ENCODE measurements at regions not wholly inside any gene's neighbourhood (a gene's known extent, or its start where the extent isn't known, plus 50 kb on each side); places are given as distances from the start of the nearest gene placed in this dataset.
"Not testable (repeated sequence)": the region's sequence is repeated elsewhere in the genome, so short reads cannot be mapped to it uniquely, and the experiment has no call there.

GRCh38 chr21:14753466-14754258 is 207.5 kb upstream of the SAMSN1 start:
- no peak for DNase-seq

- DNase-seq = no peak
Measured at GRCh38 chr21:14753069-14753465, 207.0 kb upstream of the SAMSN1 start.

GRCh38 chr21:14752345-14752909 is 206.3 kb upstream of the SAMSN1 start:
- DNase-seq = no peak

- DNase-seq = no peak
Measured at GRCh38 chr21:14751602-14752344, 205.7 kb upstream of the SAMSN1 start.

- DNase-seq = no peak
Measured at GRCh38 chr21:14751011-14751410, 204.9 kb upstream of the SAMSN1 start.

GRCh38 chr21:14750041-14750440 is 203.9 kb upstream of the SAMSN1 start:
- no peak for DNase-seq

DNA sequence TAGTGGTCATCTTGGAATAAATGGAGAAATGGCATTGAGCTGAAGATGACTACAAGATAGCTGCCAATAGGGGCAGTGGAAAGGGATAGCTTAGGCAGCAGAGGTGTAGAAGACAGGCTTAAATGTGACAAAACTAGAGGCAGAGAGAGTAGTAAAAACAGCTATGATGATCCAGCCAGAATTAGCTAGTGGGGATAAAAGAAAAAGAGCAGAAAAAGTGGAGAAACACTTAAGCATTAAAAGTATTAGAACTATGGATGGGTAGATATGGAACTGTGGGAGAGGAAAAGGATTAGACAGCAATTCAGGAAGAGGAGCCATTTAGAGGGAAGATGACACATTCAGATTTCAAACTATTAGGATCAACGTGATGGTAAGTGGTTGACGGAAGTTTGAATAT is 202.5 kb upstream of the SAMSN1 start:
- no peak for DNase-seq

DNA sequence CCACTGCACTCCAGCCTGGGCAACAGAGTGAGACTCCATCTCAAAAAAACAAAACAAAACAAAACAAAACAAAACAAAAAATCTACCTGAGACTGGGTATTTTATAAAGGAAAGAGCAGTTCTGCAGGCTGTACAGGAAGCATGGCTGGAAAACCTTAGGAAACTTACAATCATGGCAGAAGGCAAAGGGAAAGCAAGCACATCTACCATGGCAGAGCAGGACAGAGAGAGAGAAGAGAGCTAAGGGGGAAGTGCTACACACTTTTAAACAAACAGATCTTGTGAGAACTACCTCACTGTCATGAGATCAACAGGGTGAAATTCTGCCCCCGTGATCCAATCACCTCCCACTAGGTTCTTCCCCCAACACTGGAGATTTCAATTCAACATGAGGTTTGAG is 198.3 kb upstream of the SAMSN1 start:
- no peak for DNase-seq

- no peak for DNase-seq
Measured at GRCh38 chr21:14742119-14742518, 196.0 kb upstream of the SAMSN1 start.

- no peak for DNase-seq
Measured at GRCh38 chr21:14741256-14741655, 195.1 kb upstream of the SAMSN1 start.

DNA sequence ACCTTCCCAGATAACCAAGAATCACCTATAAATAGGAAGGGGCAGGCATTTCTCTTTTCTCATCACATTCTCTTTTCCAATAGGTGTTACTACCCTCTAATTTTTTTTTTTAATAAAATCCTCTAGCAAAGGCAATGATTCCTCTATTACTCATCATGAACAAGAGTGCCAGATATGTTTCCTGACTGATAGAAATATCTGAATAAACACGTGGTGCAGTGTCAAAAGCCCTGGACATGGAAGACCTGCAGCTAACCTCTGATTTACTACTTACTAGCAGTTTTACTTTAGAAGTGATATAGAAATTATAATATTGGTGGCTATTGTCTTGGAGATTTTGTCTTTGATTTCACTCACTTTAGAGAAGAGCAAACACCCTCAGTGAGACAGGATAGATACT is 194.6 kb upstream of the SAMSN1 start:
- no peak for DNase-seq

DNA sequence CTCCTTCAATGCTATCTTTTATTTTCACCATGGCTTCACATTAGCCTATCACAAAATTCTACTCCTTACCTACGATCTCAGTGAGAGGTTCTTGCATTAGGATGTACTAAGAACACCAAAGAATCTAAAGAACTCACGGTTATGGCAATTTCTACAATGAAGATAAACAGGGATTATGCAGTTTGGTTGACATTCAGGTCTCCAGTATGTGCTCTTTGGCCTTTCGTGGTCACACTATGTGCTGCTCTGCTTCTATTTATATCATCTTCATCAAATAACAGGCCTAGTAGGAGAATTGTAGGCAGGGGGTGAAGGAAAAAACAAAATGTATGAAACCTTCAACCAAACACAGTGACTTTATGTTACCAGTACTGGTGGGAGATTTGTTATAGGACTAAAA is 194.0 kb upstream of the SAMSN1 start:
- DNase-seq = no peak

DNA sequence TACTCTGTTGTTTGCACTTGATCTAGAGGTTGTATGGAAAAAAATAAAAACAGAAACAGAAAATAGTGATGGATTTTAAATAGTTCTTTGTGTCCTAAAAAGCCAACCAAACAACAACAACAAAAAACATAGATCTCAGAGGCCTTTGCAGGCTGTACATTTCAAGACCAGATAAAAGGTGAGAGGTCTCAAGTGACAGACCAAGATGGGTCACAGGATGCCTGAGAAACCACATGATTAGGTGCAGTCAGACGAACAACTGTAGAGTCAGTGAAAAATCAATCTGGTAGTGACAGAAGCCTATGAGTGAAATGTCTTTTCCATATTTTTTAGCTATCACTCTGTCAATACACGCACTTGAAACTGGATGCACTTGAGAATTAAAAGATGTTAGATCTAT is 193.5 kb upstream of the SAMSN1 start:
- DNase-seq = no peak

DNA sequence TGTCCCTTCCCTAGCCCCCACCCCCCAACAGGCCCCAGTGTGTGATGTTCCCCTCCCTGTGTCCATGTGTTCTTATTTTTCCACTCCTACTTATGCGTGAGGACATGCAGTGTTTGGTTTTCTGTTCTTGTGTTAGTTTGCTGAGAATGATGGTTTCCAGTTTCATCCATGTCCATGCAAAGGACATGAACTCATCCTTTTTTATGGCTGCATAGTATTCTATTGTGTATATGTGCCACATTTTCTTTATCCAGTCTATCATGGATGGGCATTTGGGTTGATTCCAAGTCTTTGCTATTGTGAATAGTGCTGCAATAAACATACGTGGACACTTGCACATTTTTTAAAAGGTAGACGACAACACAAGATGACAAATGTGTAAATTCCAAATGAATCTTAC is 192.5 kb upstream of the SAMSN1 start:
- not testable (repeated sequence) for DNase-seq

- no peak for DNase-seq
Measured at GRCh38 chr21:14737922-14738321, 191.8 kb upstream of the SAMSN1 start.

DNA sequence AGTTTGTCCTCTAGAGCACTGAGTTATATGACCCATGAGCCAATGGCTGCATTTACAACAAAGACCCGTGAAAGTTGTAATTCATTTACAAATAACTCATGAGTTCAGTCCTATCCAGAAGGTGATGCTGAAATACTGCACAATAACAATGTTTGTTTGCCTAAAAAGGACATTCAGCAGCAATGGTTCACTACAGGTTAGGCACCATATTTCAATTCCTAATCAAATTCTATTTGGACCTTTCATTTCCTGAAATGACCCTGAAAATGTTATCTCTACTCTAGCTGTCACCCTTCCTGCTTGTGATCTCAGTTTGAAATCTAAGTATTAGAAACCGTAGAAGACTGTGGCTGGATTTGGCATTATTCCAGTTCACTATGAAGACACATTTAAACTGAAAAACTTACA is 191.2 kb upstream of the SAMSN1 start:
- no peak for DNase-seq

DNA sequence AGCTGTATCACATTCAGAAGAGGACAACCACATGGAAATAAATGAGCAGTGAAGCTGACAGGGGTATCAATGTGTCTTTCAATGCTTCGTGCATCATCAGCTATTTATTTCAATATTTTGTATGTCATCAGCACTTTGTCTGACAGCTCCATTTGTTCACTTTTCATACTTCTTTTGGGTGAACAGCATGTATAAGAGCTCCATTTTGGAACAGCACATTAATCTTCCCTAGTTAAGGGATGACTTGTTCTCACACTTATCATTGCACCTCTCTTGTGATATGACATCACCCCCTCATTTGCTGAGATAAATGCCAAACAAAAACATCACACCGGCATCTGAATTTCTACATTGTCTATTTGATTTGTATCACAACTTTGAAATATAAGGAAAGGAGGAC is 190.6 kb upstream of the SAMSN1 start:
- DNase-seq = no peak

- DNase-seq = no peak
Measured at GRCh38 chr21:14736162-14736561, 190.0 kb upstream of the SAMSN1 start.

DNA sequence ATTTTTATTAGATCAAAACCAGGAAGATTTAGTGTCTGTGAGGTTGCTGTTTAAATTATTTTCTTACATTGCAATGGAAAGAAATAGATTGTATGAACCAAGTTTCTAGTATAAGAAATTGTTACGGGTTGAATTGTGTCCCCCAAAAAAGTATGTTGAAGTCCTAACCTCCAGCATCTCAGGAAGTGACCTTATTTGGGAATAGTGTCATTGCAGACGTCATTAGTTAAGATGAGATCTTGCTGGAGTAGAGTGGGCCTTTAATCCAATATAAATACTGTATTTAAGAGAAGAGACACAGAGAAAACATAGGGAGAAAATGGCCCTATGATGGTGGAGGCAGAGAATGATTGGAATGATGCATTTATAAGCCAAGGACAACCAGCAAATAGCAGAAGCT is 188.7 kb upstream of the SAMSN1 start:
- DNase-seq = no peak

GRCh38 chr21:14734191-14734590 is 188.1 kb upstream of the SAMSN1 start:
- DNase-seq = no peak

GRCh38 chr21:14725219-14725618 is 179.1 kb upstream of the SAMSN1 start:
- no peak for DNase-seq

GRCh38 chr21:14722841-14723483 is 176.8 kb upstream of the SAMSN1 start:
- DNase-seq = no peak

DNA sequence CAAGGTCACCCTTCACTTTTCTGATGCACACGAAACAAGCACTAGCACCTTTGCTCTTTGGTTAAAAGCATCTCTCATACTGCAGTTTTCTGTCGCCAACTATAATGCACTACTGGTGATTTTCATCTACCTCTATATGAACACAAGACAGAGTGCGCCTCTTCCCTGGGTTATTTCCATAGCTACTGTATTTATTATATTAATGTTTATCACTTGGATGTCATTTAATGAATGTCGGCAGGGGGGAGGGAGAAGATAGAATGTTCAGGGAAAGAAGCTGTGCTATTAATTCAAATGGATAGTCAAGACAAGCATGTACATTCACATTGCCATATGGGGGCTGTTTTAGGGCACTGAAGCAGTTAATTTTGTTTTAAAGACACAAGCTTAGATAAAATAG is 174.1 kb upstream of the SAMSN1 start:
- no peak for DNase-seq

- no peak for DNase-seq
Measured at GRCh38 chr21:14718951-14719350, 172.8 kb upstream of the SAMSN1 start.
